ENCODE measurements at regions not wholly inside any gene's neighbourhood (a gene's known extent, or its start where the extent isn't known, plus 50 kb on each side); places are given as distances from the start of the nearest gene placed in this dataset.
"Not testable (repeated sequence)": the region's sequence is repeated elsewhere in the genome, so short reads cannot be mapped to it uniquely, and the experiment has no call there.

DNA sequence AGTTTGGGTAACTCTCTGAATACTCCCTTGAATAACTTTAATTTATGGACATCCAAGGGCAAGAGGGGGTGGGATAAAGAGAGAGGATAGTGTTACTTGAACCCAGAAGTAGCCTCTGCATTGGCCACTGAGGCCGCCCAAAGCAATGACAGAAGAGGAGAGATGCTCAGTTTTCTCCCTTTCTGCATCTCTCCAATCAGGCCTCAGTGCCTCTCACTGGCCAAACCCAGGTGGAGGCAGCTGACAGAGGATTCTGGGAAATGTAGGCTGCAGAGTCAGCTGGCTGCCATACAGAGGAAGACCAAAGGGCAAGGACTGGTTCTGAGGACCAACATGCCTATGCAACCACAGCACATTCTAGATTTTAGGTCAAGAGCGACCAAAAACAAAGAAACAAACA is 719.4 kb downstream of the MAT2B start:
- no peak for DNase-seq

DNA sequence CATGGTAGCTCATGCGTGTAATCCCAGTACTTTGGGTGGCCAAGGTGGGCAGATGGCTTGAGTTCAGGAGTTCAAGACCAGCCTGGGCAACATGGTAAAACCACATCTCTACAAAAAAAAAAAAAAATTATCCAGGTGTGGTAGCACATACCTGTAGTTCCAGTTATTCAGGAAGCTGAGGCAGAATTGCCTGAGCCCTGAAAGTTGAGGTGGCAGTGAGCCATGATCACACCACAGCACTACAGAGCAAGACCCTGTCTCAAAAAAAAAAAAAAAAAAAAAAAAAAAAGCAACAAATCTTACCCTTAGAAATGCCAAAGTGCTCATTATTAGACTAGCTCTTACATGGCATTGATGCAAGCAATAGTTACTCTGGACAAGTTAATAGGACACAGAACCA is 724.9 kb downstream of the MAT2B start:
- DNase-seq, result no peak

DNA sequence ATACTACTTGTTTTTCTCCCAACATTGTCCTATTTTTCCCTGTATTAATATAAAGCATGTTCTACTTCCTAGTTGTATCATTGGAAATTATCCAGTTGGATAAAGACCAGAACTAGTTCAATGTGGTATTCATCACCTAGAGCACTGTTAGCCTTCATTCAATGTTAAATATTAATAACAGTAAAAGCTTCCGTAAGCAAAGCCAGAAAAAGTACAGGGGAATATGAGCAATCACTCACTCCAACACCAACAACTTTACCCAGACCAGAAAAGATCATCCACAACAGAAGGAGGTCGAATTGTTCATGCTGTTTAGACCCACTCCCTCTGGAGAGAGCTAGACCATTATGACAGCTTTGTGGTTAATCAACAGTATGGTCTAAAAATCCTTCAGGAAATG is 728.4 kb downstream of the MAT2B start:
- DNase-seq, result no peak

DNA sequence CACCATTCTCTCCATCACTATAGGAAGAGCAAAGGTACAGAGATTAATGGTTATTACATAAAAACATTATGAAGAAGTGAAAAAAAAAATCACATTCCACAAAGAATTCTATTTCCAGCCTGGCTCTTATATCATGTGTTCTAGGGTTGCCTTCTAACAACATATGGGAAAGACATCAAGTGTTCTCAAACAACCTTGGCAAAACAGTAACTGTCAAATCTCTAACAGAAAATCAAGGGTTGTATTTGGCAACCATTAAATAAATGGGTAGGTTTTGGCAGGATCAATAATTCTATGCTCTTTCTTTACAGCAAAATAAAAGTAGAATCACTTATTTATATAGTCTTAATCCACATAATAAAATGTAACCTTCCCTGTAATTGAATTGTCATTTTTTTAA is 728.9 kb downstream of the MAT2B start:
- DNase-seq, result no peak

DNA sequence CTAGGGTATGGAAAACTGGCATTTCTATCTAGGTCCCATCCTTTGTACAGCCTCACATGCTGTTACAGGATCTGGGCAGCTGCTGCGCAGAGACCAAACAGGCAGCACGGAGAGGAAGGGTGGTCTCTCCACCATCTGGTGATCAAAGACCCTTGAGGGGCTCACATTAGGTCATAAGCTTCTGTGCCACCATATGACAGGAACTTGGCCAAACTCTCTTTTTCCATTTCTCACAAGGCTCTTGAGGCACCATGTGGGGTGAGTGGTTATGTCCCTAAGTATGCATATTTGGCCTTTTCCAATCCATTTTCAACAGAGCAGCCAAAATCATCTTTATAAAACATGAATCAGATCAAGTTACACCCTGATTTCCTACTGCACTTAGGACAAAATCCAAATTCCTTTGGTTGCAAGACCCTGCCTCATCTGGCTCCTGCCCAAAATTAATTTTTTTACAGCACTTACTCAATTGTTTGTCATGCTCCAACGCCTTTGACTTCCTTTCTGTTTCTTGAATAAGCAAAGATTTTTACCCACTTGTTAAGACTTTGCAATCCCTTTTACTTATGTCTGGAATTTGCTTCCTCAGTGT is 730.0 kb downstream of the MAT2B start:
- no peak for DNase-seq

DNA sequence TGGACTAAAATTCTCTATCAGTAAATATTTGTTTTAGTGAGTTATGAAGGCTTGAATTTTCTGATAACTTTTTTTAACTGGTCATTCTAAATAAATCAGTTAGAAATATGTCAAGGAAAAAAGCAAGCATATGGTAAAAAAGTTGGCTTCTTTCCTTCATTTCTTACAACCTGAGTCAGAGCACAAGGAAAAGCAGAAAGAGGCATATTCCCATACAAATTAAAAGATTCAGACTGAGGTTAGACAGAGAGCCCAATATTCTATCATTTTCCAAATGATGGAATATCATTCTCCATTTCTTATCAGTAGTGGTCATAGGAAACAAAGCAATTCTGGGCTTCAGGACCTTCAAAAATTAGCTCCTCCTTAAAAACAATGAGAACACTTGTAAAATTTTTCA is 732.1 kb downstream of the MAT2B start:
- DNase-seq, result no peak

DNA sequence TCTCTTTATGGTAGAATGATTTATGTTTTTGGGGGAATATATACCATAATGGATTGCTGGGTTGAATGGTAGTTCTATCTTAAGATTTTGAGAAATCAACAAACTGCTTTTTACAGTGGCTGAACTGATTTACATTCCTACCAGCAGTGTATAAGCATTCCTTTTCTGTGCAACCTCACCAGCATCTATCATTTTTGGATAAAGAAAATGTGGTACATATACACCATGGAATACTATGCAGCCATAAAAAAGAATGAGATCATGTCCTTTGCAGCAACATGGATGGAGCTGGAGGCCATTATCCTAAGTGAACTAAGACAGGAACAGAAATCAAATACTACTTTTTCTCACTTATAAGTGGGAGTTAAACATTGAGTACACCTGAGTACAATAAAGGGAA is 746.4 kb downstream of the MAT2B start:
- DNase-seq, result not testable (repeated sequence)

DNA sequence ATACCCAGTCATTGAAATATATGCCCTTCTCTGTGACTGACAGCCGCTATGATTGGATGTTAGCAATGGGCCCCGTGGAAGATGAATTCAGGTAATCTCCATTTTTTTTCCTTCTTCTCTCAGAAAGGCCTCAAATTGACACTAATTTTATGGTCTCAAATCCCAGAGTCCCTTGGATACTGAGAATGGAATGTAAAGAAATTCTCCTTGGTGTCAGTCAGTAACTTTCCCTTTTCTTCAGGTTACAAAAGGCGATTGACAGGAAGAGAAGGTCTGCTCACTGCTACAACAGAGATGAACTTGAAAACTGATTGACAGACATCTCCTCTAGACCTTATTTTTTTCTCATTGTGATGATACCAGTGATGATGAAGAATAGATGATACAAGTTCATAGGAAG is 748.3 kb downstream of the MAT2B start:
- no peak for DNase-seq

DNA sequence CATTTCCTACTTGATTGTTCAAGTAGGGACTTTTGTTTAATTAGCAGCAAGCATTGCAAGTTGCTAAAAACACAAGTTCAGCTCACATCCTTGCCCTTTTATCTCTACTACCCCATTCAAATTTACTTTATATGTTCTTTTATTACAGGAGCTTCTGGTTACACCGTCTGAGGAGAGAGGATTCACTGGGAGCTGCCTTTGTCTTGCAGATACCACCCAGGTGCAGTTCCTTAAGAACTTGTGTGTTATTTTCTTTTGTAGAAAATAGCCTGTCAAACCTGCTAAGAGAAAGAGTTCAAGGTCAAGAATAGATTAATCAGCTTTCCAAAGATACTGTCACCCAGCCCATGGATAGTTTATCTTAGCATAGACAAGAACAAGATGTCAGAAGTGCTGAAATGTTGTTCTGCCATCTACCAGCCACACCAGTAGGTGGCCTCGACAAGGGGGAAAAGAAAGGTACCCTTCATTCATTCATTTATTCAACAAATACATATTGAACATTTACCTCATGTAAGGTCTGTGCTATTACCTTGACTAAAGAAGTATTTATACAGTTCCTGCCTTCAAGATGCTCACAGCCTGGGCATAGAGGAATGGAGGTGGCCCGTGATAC is 750.3 kb downstream of the MAT2B start:
- DNase-seq, result no peak

DNA sequence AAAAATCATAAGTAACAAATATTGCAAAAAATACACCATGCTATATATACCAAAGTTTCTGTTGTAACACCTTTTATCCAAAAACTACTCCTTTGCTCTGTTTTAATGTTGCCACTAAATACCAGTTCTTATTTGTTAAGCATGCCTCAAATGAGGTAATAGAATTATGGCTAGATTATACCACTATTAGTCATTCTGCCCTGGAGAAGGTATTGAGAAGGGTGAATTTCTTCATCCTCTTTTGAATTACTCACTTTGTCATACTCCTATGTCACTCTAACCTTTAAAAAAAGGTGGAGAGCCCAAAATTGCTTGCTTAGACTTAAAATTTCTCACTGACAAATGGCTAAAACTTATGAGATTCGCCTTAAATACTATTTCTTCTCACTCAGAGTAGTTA is 750.9 kb downstream of the MAT2B start:
- no peak for DNase-seq

DNA sequence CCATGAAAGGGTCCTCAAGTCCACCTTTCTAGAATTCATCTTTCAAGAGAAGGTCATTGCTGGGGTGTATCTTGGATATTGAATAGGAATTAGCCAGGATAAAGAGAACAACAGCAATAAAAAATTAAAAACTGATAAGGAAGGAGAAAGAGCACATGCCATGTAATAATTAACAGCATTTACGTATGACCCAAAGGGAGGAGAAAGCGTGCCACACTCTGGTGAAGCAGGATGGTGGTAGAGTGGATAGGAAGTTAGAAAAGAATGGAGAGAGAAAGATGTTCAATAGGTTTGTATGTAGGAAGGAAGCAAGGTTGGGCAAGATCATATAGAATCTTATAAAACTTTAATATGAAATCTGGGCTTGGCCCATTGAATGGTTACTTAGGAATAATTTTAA is 751.5 kb downstream of the MAT2B start:
- DNase-seq, result no peak

DNA sequence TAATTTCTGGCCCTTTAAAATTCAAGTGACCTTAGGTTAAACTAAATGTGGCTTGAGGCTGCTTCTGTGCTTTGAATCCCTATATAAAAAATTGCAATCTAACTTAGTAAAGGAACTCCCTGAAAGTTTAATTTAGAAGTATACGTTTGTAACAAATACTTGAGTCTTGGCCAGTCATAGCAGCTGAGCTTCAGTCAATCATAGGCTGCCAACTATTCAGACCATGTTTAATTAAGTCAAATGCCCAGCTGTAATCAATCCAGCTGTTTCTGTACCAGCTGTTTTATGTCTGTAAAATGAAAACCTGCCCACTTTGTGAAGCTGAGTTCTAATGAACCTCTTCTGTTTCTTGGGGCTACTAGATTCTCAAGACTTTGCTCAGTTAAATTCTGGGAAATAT is 760.1 kb downstream of the MAT2B start:
- DNase-seq, result no peak

DNA sequence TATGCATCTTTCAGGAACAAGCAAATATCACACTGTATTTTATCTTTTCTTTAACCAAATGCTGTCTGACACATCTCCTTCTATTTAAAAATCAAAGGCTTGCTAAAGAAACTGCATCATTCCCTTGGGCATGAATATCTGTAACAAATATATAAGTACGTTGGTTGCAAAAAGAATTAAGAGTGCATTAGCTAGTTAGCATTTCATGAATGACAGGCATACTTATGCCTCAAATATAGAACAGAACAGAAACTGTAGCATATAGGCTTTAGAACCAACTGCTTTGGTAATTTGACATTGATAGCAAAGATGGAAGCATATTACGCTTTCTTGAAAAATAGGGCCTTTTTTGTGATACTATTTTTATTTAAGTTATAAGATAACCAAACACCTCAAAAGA is 761.2 kb downstream of the MAT2B start:
- no peak for DNase-seq

DNA sequence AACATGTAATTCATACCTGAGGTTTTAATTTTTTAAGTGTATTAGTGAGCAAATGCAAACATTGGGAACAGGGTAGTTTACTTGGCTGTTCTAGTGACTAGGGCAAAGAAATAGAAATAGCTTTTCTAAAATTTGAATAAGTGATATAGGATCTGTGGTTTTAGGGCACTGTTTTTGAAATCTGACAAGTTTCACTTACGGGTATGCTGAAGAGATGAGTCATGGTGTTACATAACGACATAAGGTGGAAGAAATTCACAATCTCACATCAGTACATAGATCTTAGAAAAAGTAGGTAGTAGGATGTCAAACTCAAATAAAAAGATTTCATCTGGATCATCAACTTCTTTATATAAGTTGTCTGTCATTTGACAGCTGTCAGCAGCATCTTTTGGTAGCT is 772.3 kb downstream of the MAT2B start:
- no peak for DNase-seq

DNA sequence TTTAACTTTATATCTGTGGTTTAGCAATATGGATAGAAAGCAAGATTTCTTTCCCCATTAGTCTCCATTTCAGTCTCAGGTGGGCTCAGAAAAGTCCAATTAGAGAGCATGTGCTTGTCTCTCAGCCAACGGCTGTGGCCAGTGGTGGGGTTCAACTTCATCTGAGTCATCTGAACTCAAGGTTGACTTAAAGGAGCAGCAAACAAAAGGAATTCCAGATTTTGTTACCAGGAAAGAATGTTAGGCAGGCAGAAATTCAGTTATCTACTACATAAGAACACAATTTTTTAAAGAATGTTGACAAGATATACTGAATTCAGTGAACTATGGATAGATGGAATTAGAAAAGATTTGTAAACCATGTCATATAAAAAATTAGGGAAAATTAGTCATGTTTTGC is 784.1 kb downstream of the MAT2B start:
- DNase-seq, result no peak

DNA sequence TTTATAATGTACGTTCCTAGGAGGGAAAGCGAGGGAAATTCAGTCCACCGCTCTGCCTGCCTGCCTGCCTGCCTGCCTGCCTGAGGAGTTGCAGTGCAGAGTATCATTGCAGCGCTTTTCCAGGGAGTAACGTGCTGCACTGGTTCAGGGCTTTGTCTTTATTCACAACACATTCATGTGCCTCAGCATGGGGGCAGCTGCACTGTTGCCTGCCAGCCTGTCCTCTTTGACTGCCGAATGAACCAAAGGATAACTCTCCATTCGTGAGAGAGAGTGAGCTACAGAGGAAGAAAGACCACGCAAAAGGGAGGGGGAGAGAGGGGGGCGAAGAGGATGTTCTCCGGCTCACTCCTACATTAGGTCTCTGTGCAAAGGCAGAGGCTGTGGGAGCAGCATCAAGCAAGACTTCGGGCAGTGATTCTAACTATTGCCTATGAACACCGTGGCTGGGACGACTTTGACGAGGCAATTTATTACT is 791.2 kb downstream of the MAT2B start:
- no peak for DNase-seq

DNA sequence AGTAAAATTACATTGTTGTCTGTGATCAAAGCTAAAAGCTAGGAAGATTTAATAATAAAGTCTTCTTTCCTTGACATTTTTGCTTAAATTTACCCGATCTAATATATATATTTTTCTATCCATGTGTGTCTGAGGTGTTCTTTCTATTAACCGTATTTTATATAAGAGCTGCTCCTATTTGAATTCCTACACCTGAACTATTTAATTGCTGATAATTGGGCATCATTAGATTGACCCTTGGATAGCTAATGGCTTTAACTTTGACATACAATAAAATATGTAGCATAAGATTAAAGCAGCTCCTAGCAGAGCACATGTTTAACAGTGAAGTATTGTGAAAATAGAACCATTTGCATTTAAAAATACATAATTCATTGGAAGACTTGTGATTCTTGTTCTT is 792.7 kb downstream of the MAT2B start:
- DNase-seq, result no peak

DNA sequence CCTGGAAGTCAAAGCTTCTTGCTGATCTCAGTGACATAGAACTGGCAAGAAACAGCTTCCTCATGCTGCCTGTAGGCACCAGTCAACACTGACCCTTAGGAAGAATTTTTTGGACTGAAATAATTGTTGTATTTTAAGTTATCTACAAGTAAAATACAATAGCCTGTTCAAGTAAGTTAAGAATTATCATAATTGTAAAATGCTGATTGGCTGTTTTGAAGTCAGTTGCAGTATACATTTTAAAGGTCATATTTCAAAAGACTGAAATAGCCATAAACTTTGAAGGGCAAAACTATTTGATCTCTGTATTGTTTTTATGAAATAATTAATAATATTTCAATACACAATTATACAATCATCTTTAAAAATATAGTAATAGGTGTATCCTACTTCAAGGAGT is 794.9 kb downstream of the MAT2B start:
- no peak for DNase-seq

DNA sequence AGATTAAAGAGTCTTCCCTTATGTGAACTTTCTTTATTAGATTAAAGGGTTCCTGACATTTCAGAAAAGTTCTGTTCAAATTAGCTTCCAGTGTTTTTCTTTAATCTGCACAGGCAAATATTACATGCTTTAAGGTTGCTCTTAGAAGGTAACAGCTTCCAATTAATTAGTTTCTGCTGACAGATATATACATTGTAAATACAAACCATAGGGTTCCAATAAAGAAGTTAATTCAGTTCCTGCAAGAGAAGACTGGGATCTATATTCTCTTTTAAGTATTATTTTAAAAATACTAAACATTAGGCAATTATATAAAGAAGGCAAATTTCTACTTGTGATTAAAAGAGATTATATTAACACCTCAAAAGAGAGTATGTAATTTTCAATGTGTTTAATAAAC is 795.7 kb downstream of the MAT2B start:
- no peak for DNase-seq

DNA sequence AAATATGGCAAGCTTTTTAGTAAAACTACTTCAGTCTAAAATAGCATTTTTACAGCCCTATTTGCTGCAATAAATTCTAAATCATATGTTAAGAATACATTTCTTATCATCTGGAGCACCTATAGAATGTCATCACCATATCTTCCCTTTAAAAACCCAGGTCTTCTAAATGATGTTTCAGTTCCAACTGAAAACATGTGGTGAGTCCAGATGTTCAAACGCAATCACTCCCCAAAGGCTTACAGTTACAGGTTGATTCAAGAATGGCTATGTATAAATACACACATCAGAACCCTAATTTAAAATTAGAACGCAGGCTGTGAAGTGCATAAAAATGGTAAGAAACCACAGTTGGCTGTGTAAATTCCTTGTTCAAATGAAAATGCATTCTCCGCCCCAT is 796.3 kb downstream of the MAT2B start:
- no peak for DNase-seq

DNA sequence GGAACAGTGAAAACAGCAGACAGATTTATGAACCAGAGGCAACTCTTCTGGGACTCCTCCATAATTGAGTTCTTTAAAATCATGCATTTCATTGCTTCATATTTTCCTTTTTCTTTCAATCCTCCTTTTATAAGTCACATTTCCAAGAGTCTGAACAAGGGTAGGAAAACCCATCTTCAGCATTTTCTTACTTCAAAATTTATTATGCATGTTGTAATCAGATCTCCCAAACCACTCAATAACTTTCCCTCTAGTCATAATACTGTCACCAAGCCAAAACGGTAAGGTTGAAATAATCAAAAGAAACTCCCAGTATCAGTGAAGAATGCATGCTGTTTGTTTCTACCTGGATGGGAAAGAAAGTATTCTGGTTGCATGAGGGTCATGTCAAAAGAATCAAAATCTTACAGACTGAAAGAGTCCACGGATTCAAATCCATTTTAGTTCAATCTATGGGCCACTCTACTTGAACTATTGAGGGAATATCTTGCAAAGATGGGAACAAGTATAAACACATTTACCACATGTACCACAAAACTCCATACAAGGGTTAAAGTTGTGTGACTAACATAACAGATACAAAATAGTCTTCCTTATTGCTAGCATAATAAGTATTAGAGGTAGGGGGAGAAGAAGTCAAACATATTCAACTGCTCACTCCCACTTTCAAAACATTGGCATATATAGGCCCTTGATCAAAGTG is 797.3 kb downstream of the MAT2B start:
- no peak for DNase-seq

DNA sequence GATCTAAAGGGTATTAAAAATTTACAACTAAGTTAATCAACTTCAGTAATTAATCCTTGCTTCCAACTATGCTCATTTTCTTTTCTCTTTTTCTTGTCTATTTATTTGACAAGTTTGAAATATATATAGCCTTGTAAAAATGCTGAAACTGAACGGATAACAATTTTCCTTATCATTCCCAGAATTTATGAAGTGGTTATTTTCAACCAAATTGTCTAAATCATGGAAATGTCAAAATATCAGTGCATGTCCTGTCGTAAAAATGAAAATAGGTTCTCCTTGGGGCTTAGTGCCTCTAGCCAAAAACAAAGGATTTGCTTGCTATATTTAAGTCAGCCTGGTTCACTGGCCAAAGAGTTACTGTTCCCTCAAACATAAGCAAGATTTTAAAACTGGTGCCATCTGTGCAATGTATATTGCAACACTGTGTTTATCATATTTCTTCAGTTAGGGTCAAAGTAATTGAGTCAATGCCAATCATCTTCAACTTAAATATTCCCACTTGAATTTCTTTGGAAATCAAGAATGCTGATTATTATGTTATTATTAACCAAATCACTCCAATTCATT is 798.3 kb downstream of the MAT2B start:
- no peak for DNase-seq

DNA sequence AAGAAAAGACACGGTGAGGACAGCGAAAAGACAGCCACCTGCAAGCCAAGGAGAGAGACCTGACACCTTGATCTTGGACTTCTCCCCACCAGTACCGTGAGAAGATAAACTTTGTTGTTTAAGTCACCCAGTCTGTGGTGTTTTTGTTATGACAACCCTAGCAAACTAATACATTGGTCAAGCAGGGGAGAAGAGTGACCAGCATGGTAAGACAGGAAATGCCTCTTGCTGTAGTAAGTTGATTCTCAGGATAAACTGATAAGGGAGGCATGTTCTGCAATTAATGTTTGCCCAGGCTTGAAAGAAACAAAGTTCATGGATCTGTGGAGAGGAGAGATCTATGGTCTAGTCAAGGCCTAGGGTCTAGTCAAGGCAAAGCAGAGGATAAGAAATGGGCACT is 801.2 kb downstream of the MAT2B start:
- DNase-seq, result no peak

DNA sequence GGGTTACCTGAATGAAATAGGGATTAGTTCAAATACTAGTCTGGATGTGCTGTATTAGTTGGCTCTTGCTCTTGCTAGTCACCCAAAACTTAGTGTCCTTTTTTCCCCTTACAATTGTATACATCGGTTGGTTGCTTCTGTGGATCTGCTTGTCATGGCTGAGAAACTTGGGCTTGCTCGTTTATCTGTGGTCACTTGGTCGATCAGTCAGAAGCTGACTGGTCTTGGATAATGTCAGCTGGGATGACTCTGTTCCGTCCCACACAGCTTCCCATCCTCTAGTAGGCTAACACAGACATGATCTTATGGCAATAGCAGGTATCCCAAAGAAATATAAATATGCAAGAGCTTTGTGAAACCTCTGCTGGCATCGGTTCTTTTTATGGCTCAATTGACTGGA is 807.4 kb downstream of the MAT2B start:
- DNase-seq, result no peak
